HG02571 (cell line): ENCODE measurements at regions not wholly inside any gene's neighbourhood (a gene's known extent, or its start where the extent isn't known, plus 50 kb on each side); places are given as distances from the start of the nearest gene placed in this dataset.

Source experiments
- ATAC-seq: cut with Tn5 transposase; IDR thresholded peaks from one replicate; pipeline ENCODE4 v1.9.1; 2021; ENCODE audit warnings: mild to moderate bottlenecking, moderate library complexity; ENCODE audit not compliant: unreplicated experiment

- no peak for ATAC-seq
Measured at GRCh38 chr16:59320657-59321056, 586.5 kb upstream of the GOT2 start.

GRCh38 chr16:59319871-59320270 is 585.8 kb upstream of the GOT2 start:
- ATAC-seq: no peak

GRCh38 chr16:59305850-59306249 is 571.7 kb upstream of the GOT2 start:
- no peak for ATAC-seq

- no peak for ATAC-seq
Measured at GRCh38 chr16:59296888-59297287, 562.8 kb upstream of the GOT2 start.

GRCh38 chr16:59295993-59296736 is 562.0 kb upstream of the GOT2 start:
- no peak for ATAC-seq

- ATAC-seq: no peak
Measured at GRCh38 chr16:59295474-59295873, 561.4 kb upstream of the GOT2 start.

GRCh38 chr16:59290718-59291117 is 556.6 kb upstream of the GOT2 start:
- ATAC-seq: no peak

- ATAC-seq: no peak
Measured at GRCh38 chr16:59289151-59289550, 555.0 kb upstream of the GOT2 start.

GRCh38 chr16:59274141-59274540 is 540.0 kb upstream of the GOT2 start:
- ATAC-seq: no peak

GRCh38 chr16:59263955-59264354 is 529.8 kb upstream of the GOT2 start:
- no peak for ATAC-seq

- ATAC-seq: no peak
Measured at GRCh38 chr16:59260892-59261291, 526.8 kb upstream of the GOT2 start.

- ATAC-seq: no peak
Measured at GRCh38 chr16:59259950-59260319, 525.8 kb upstream of the GOT2 start.

- ATAC-seq: no peak
Measured at GRCh38 chr16:59259074-59259949, 525.2 kb upstream of the GOT2 start.

- no peak for ATAC-seq
Measured at GRCh38 chr16:59252317-59252716, 518.2 kb upstream of the GOT2 start.

- no peak for ATAC-seq
Measured at GRCh38 chr16:59249011-59249410, 514.9 kb upstream of the GOT2 start.

- ATAC-seq: no peak
Measured at GRCh38 chr16:59242556-59242955, 508.4 kb upstream of the GOT2 start.

- no peak for ATAC-seq
Measured at GRCh38 chr16:59238246-59238645, 504.1 kb upstream of the GOT2 start.

- ATAC-seq: no peak
Measured at GRCh38 chr16:59236804-59237458, 502.8 kb upstream of the GOT2 start.

GRCh38 chr16:59224401-59224800 is 490.3 kb upstream of the GOT2 start:
- no peak for ATAC-seq

- no peak for ATAC-seq
Measured at GRCh38 chr16:59220011-59220410, 485.9 kb upstream of the GOT2 start.

GRCh38 chr16:59216291-59216690 is 482.2 kb upstream of the GOT2 start:
- ATAC-seq: no peak

GRCh38 chr16:59214455-59214854 is 480.3 kb upstream of the GOT2 start:
- no peak for ATAC-seq
